K562 (cell line): ENCODE measurements at regions not wholly inside any gene's neighbourhood (a gene's known extent, or its start where the extent isn't known, plus 50 kb on each side); places are given as distances from the start of the nearest gene placed in this dataset.

ENCODE experiments used
- ATAC-seq: fragments of 200-7000 bp; cut with Tn5 transposase; 3 replicates; pipeline ENCODE4 v1.9.1; 2020; ENCODE audit warnings: moderate library complexity
- BruUV-seq: library from RNA; stranded (reverse); fragments of 400-500 nt; replicated peaks from 2 replicates; lab custom pipeline; 2021; lab: Mats Ljungman, UMichigan
- CTCF ChIA-PET: fragments of 300-600 bp; formaldehyde crosslinking; extraction: SDS; loops from one replicate; lab custom pipeline; 2021; ENCODE audit warnings: low intra/inter-chr PET ratio; lab: Yijun Ruan, JAX
- POLR2A ChIA-PET: fragments of 300-600, 350-650 bp; sonication (Branson Sonifier 250); formaldehyde crosslinking; extraction: SDS; loops from one replicate; lab custom pipeline; 2021; ENCODE audit warnings: antibody characterized with exemption, inconsistent platforms; lab: Yijun Ruan, JAX
- DNase-seq, 4 experiments: peaks; one replicate each; pipeline versions ENCODE4 v3.0.0 to v3.0.0-alpha.2; 2011 to 2018; ENCODE audit warnings: low spot score in 3 of 4, mixed read lengths in 3 of 4; ENCODE audit errors: extremely low read depth in 1 of 4
- FAIRE-seq: peaks from 2 replicates; lab custom pipeline; 2011; peaks lifted over from hg19 to GRCh38; lab: Jason Lieb, UNC
- H2AFZ ChIP-seq: 2 replicates; pipeline ENCODE4 v1.6.0; 2011; ENCODE audit warnings: low read depth, low read length, control low read depth, inconsistent platforms
- H3K27ac ChIP-seq: fragments of 200-600 bp; 3 replicates; pipeline ENCODE4 v1.8.0; 2011; ENCODE audit warnings: low read depth, mild to moderate bottlenecking, control low read depth, inconsistent platforms, low read length, moderate library complexity, mixed read lengths; ENCODE audit errors: extremely low read depth
- H3K27me3 ChIP-seq, 2 experiments: fragments of 300-600 bp in 1 of 2; 2 replicates in 1 of 2; 3 replicates in 1 of 2; pipeline versions ENCODE4 v1.6.0 to v1.8.0; 2011; ENCODE audit warnings: inconsistent platforms in 2 of 2, low read length in 2 of 2, mild to moderate bottlenecking in 1 of 2, mixed read lengths in 1 of 2, moderate library complexity in 1 of 2; ENCODE audit not compliant: control insufficient read depth in 2 of 2, insufficient read depth in 2 of 2
- H3K36me3 ChIP-seq: fragments of 300-600 bp; 3 replicates; pipeline ENCODE4 v1.8.0; 2011; ENCODE audit warnings: mild to moderate bottlenecking, low read length, inconsistent platforms; ENCODE audit not compliant: control insufficient read depth, insufficient read depth
- H3K4me1 ChIP-seq, 2 experiments: fragments of 200-600 bp in 1 of 2; replicated peaks in 1 of 2; 2 replicates in 1 of 2; 3 replicates in 1 of 2; pipeline versions ENCODE4 v1.5.1 to v1.8.0; 2011; ENCODE audit warnings: inconsistent platforms in 2 of 2, low read length in 2 of 2, mild to moderate bottlenecking in 1 of 2, mixed read lengths in 1 of 2, moderate library complexity in 1 of 2; ENCODE audit not compliant: control insufficient read depth in 2 of 2, insufficient read depth in 2 of 2
- H3K4me2 ChIP-seq: 2 replicates; pipeline ENCODE4 v1.6.1; 2011; ENCODE audit warnings: low read length, control low read depth, inconsistent platforms, mixed read lengths; ENCODE audit not compliant: insufficient read depth
- H3K4me3 ChIP-seq: fragments of 200-600 bp; sonication (generic), shearing (Covaris generic); 2 replicates; pipeline ENCODE4 v1.5.1; 2016; ENCODE audit warnings: control low read depth, inconsistent platforms
- H3K79me2 ChIP-seq: fragments of 200-600 bp; 3 replicates; pipeline ENCODE4 v1.8.0; 2011; ENCODE audit warnings: low read length, inconsistent platforms; ENCODE audit not compliant: control insufficient read depth, insufficient read depth
- H3K9ac ChIP-seq, 2 experiments: 2 replicates each; pipeline versions ENCODE4 v1.6.0 to v1.6.1; 2011; ENCODE audit warnings: low read depth in 2 of 2, low read length in 2 of 2, control low read depth in 1 of 2, inconsistent platforms in 1 of 2, mild to moderate bottlenecking in 1 of 2, mixed read lengths in 1 of 2; ENCODE audit not compliant: insufficient read depth in 1 of 2
- H3K9me1 ChIP-seq: one replicate; pipeline ENCODE4 v1.6.0; 2011; ENCODE audit warnings: inconsistent platforms, mild to moderate bottlenecking, low read length, moderate library complexity; ENCODE audit not compliant: control insufficient read depth, insufficient read depth
- H3K9me3 ChIP-seq: replicated peaks from 2 replicates; pipeline ENCODE4 v1.5.1; 2011; ENCODE audit warnings: low read depth, low read length, inconsistent platforms; ENCODE audit not compliant: control insufficient read depth, insufficient read depth
- H4K20me1 ChIP-seq: replicated peaks from 2 replicates; pipeline ENCODE4 v1.6.1; 2011; ENCODE audit warnings: low read length, inconsistent platforms, mixed read lengths; ENCODE audit not compliant: control insufficient read depth, insufficient read depth
- CBX8 ChIP-seq: fragments of 200-600 bp; sonication (generic); IDR thresholded peaks from 2 replicates; pipeline ENCODE4 v1.6.1; 2012; ENCODE audit warnings: borderline replicate concordance, mixed run types, low read depth, mild to moderate bottlenecking, moderate library complexity, mixed read lengths, low read length, control low read depth, inconsistent platforms; ENCODE audit not compliant: poor library complexity, severe bottlenecking; ENCODE audit errors: extremely low read depth
- DMBX1 ChIP-seq: fragments of 250-450 bp; sonication (Bioruptor Pico); IDR thresholded peaks from 2 replicates; pipeline ENCODE4 v1.8.0; 2022; ENCODE audit warnings: inconsistent platforms, mild to moderate bottlenecking, moderate library complexity, borderline replicate concordance
- PRPF4 ChIP-seq: fragments of 200-400 bp; formaldehyde crosslinking; IDR thresholded peaks from one replicate; pipeline ENCODE4 v1.6.1; 2017; ENCODE audit warnings: low read length, low read depth, mild to moderate bottlenecking; ENCODE audit not compliant: insufficient read depth, poor library complexity, severe bottlenecking
- SIX5 ChIP-seq, 2 experiments: IDR thresholded peaks; 2 replicates each; pipeline ENCODE4 v1.6.1; 2011; ENCODE audit warnings: low read length in 2 of 2, borderline replicate concordance in 1 of 2, low read depth in 1 of 2, mild to moderate bottlenecking in 1 of 2, moderate library complexity in 1 of 2; ENCODE audit not compliant: insufficient read depth in 1 of 2
- STAT6 ChIP-seq: sonication (generic); formaldehyde crosslinking; IDR thresholded peaks from 2 replicates; pipeline ENCODE4 v1.8.1; 2023; ENCODE audit warnings: mild to moderate bottlenecking, missing genetic modification reagents
- TCFL5 ChIP-seq: fragments of 250-450 bp; sonication (Bioruptor Pico); conservative IDR thresholded peaks from 2 replicates; pipeline ENCODE4 v1.6.1; 2021; ENCODE audit warnings: mild to moderate bottlenecking, moderate library complexity, matching md5 sums
- ZNF316 ChIP-seq: fragments of 450-650 bp; IDR thresholded peaks from 2 replicates; pipeline ENCODE4 v1.6.1; 2016
- WGBS: fragments of 100-300 bp; shearing (Covaris generic); methylation state at CpG from one replicate; pipeline ENCODE4 v1.1.6; 2016; ENCODE audit warnings: low coverage, mixed read lengths; ENCODE audit not compliant: insufficient coverage; ENCODE audit errors: missing lambda C conversion rate; 5-methylcytosine and 5-hydroxymethylcytosine counted together
- in situ Hi-C: fragments of 300-500 bp; cut with MboI; formaldehyde crosslinking; loops from 4 replicates; pipeline ENCODE4 v1.15.0; 2018; ENCODE audit warnings: inconsistent platforms, mixed read lengths
- intact Hi-C: fragments of 100-400 bp; cut with micrococcal nuclease; formaldehyde crosslinking; loops from 2 replicates; pipeline ENCODE4 v1.14.2; 2022

DNA sequence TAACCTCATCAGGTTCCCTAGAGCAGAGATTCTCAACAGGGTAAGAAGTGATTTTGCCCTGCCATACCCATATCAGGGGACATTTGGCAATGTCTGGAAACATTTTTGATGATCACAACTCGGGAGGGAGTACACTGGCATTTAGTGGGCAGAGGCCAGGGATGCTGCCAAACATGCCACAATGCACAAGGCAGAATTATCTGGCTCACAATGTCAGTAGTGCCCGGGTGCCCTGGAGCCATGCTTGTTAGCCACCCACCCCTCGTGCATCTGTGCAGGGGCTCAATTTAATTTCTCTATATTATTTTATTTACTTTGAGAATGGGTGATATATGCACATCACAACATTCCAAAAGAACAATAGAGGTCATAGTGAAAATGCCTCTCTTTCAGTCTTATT is 82.0 kb upstream of the DHX15 start:
- Histone ChIP-seq H3K4me1 (no peaks in the 10 kb centered on the region), H3K36me3 (no peaks in the 10 kb centered on the region), H3K9ac (no peak overlapping the region), H3K9me1 (no peaks in the 10 kb centered on the region), H3K9me3 (no peaks in the 10 kb centered on the region), H3K27me3 (peaks cover 6 to 14% of the 10 kb centered on the region in 2 experiments; a peak in 4 of 5 replicates), H4K20me1 (no peaks in the 10 kb centered on the region; the same call in 1 of the 2 replicates), H3K4me2 (no peak overlapping the region), H3K4me3 (no peak overlapping the region), H3K27ac (no peak overlapping the region)
- FAIRE-seq (no peak), DNase-seq (no peak), ATAC-seq (no peak)
- in situ Hi-C loops (no loop called here), intact Hi-C loops (no loop called here)
- 2% methylated on average over 3 of the region's 3 CpGs for WGBS
- CTCF ChIA-PET, result no interaction called here
- BruUV-seq, result no TSS peak
- POLR2A ChIA-PET, result no interaction called here
- no peak for TF ChIP-seq ZNF316
- no peak for TF ChIP-seq SIX5 (IDR thresholded peaks at IDR 0.05; ENCODE audit: borderline replicate concordance in 1 of 2, insufficient read depth in 1 of 2, low read depth in 1 of 2, low read length in 2 of 2)
- TF ChIP-seq STAT6 (CRISPR knock-in tag), result no peak
- TF ChIP-seq CBX8, result no peak
- TF ChIP-seq DMBX1 (CRISPR knock-in tag), result no peak
- no peak for TF ChIP-seq TCFL5
- TF ChIP-seq PRPF4, result no peak
- TF ChIP-seq, all 486 proteins: peak for 0
- Histone ChIP-seq H3K79me2 (no peaks in the 10 kb centered on the region), H2AFZ (no peak overlapping the region)
